Prostate gland (tissue), 2 donors: ENCODE measurements at regions not wholly inside any gene's neighbourhood (a gene's known extent, or its start where the extent isn't known, plus 50 kb on each side); places are given as distances from the start of the nearest gene placed in this dataset.

Source experiments
- DNase-seq: peaks from one replicate; pipeline ENCODE4 v3.0.0-alpha.2; 2019; ENCODE audit warnings: low spot score
- H3K27ac ChIP-seq, 2 donors: fragments of 200-600 bp; sonication (generic); 2 replicates each; pipeline ENCODE4 v1.5.1; 2017 to 2019
- H3K27me3 ChIP-seq: fragments of 200-600 bp; sonication (generic); replicated peaks from 2 replicates; pipeline ENCODE4 v1.5.1; 2019; ENCODE audit not compliant: insufficient read depth
- H3K36me3 ChIP-seq, 2 donors: fragments of 200-600 bp; sonication (generic); 1 replicate in 1 of 2; 2 replicates in 1 of 2; pipeline versions ENCODE4 v1.5.1 to v1.8.1; 2017 to 2019
- H3K4me1 ChIP-seq: fragments of 200-600 bp; sonication (generic); replicated peaks from 2 replicates; pipeline ENCODE4 v1.5.1; 2019
- H3K4me3 ChIP-seq, 2 donors: fragments of 200-600 bp; sonication (generic); 2 replicates each; pipeline ENCODE4 v1.5.1; 2017 to 2019
- H3K9me3 ChIP-seq: fragments of 200-600 bp; sonication (generic); 2 replicates; pipeline ENCODE4 v1.5.1; 2017
- POLR2A ChIP-seq: fragments of 450-650 bp; IDR thresholded peaks from one replicate; pipeline ENCODE4 v1.6.1; 2016; ENCODE audit warnings: antibody characterized with exemption, mild to moderate bottlenecking
- POLR2AphosphoS5 ChIP-seq: sonication (generic); formaldehyde crosslinking; IDR thresholded peaks from one replicate; pipeline ENCODE4 v1.6.1; 2017; ENCODE audit warnings: antibody characterized with exemption
- WGBS: methylation state at CpG from one replicate; pipeline ENCODE4 v1.1.5; 2018; 5-methylcytosine and 5-hydroxymethylcytosine counted together
- intact Hi-C: fragments of 100-400 bp; cut with DNase I; formaldehyde crosslinking; loops from one replicate; pipeline ENCODE4 v1.14.2; 2022
- TF ChIP-seq, protein P1 (sequence below), 4 experiments: fragments of 200-600 bp in 2 of 4; fragments of 450-650 bp in 2 of 4; sonication (generic) in 2 of 4; IDR thresholded peaks; 1 replicate in 3 of 4; 2 replicates in 1 of 4; pipeline ENCODE4 v1.5.1; 2016 to 2019; ENCODE audit warnings: antibody characterized with exemption in 4 of 4, mild to moderate bottlenecking in 2 of 4, moderate library complexity in 2 of 4

- no peak overlapping the region for H3K27ac ChIP-seq
- H3K27me3 ChIP-seq, result no peaks in the 10 kb centered on the region
- H3K4me3 ChIP-seq, result no peak overlapping the region
- no peaks in the 10 kb centered on the region for H3K9me3 ChIP-seq
- no peak for TF ChIP-seq POLR2AphosphoS5
- TF ChIP-seq, protein P1, sequence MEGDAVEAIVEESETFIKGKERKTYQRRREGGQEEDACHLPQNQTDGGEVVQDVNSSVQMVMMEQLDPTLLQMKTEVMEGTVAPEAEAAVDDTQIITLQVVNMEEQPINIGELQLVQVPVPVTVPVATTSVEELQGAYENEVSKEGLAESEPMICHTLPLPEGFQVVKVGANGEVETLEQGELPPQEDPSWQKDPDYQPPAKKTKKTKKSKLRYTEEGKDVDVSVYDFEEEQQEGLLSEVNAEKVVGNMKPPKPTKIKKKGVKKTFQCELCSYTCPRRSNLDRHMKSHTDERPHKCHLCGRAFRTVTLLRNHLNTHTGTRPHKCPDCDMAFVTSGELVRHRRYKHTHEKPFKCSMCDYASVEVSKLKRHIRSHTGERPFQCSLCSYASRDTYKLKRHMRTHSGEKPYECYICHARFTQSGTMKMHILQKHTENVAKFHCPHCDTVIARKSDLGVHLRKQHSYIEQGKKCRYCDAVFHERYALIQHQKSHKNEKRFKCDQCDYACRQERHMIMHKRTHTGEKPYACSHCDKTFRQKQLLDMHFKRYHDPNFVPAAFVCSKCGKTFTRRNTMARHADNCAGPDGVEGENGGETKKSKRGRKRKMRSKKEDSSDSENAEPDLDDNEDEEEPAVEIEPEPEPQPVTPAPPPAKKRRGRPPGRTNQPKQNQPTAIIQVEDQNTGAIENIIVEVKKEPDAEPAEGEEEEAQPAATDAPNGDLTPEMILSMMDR (IDR thresholded peaks at IDR 0.05), result no peak
- TF ChIP-seq POLR2A, result no peak
- intact Hi-C loops, result no loop called here
- 76% methylated on average over 10 of the region's 10 CpGs for whole genome bisulfite sequencing
- no peaks in the 10 kb centered on the region for H3K4me1 ChIP-seq
- DNase-seq, result no peak
- no peaks in the 10 kb centered on the region for H3K36me3 ChIP-seq
Measured at GRCh38 chr17:36875698-36876293, 61.5 kb upstream of the LHX1 start.

DNA sequence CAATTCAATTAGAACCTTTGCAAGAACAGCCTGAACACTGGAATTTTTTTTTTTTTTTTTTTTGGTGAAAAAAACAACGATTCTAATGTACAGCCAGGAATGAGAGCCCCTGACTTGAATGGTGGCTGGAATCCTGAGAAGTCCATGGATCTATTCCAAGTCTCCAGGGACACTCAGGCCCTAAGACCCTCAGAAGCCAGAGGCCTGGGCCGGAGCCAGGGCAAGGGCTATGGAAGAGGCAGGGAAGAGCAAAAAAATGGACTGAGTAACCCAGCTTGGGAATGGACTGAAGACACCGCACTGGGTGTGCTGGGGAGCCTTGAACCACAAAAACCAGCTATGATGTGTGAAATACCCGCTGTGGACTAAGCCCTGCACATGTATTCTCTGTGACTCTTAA lies 60.3 kb upstream of the LHX1 start:
- Histone ChIP-seq H3K36me3 (no peaks in the 10 kb centered on the region), H3K4me1 (no peaks in the 10 kb centered on the region), H3K27ac (no peak overlapping the region), H3K27me3 (no peaks in the 10 kb centered on the region), H3K9me3 (no peaks in the 10 kb centered on the region), H3K4me3 (no peak overlapping the region)
- no peak for TF ChIP-seq POLR2AphosphoS5
- TF ChIP-seq POLR2A, result no peak
- TF ChIP-seq, protein P1 (IDR thresholded peaks at IDR 0.05), result no peak
- intact Hi-C loops, result no loop called here
- DNase-seq, result no peak
- 82% methylated on average over 4 of the region's 4 CpGs for WGBS

DNA sequence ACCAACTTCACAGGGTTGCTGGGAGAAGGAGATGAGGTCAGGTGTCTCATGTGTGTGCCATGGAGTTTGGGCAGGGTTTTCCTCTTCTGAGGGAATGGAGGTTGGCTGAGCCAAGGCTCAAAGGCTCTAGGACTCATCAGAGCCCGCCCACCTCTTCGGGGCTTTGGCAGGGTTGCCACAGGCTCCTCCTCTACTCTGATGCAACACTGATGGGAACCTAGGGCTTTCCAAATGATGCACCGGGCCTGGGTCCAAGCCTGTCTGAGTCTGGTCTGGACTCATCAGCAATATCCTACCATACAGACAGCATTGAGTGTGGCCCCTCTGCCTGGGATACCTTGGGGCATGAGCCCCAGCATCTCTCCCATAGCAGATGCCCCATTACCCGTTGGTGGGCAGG lies 59.5 kb upstream of the LHX1 start:
- WGBS, result 75% methylated on average over 4 of the region's 4 CpGs
- no peak overlapping the region for H3K4me3 ChIP-seq
- H3K27ac ChIP-seq, result no peak overlapping the region
- DNase-seq, result no peak
- H3K4me1 ChIP-seq, result no peaks in the 10 kb centered on the region
- H3K36me3 ChIP-seq, result no peaks in the 10 kb centered on the region
- H3K9me3 ChIP-seq, result no peaks in the 10 kb centered on the region
- H3K27me3 ChIP-seq, result no peaks in the 10 kb centered on the region
- TF ChIP-seq, protein P1 (IDR thresholded peaks at IDR 0.05), result no peak
- TF ChIP-seq POLR2AphosphoS5 (no peak), POLR2A (no peak)
- intact Hi-C loops, result no loop called here

GRCh38 chr17:36878216-36878615 lies 59.1 kb upstream of the LHX1 start:
- H3K36me3 ChIP-seq, result no peaks in the 10 kb centered on the region
- no peak for DNase-seq
- H3K4me3 ChIP-seq, result no peak overlapping the region
- WGBS, result 83% methylated on average over 4 of the region's 4 CpGs
- H3K27ac ChIP-seq, result no peak overlapping the region
- TF ChIP-seq POLR2A, result no peak
- TF ChIP-seq, protein P1 (IDR thresholded peaks at IDR 0.05), result no peak
- no peak for TF ChIP-seq POLR2AphosphoS5
- H3K27me3 ChIP-seq, result peaks cover under 1% of the 10 kb centered on the region
- intact Hi-C loops, result no loop called here
- no peaks in the 10 kb centered on the region for H3K9me3 ChIP-seq
- H3K4me1 ChIP-seq, result no peaks in the 10 kb centered on the region

GRCh38 chr17:36879027-36879426 lies 58.2 kb upstream of the LHX1 start:
- Histone ChIP-seq H3K4me3 (no peak overlapping the region), H3K27ac (no peak overlapping the region), H3K9me3 (no peaks in the 10 kb centered on the region), H3K36me3 (no peaks in the 10 kb centered on the region), H3K27me3 (peaks cover 2% of the 10 kb centered on the region), H3K4me1 (no peaks in the 10 kb centered on the region)
- intact Hi-C loops, result no loop called here
- DNase-seq, result no peak
- WGBS, result 68% methylated on average over 4 of the region's 4 CpGs
- TF ChIP-seq POLR2A, result no peak
- TF ChIP-seq, protein P1 (IDR thresholded peaks at IDR 0.05), result no peak
- TF ChIP-seq POLR2AphosphoS5, result no peak
